ENCODE measurements at regions not wholly inside any gene's neighbourhood (a gene's known extent, or its start where the extent isn't known, plus 50 kb on each side); places are given as distances from the start of the nearest gene placed in this dataset.

DNA sequence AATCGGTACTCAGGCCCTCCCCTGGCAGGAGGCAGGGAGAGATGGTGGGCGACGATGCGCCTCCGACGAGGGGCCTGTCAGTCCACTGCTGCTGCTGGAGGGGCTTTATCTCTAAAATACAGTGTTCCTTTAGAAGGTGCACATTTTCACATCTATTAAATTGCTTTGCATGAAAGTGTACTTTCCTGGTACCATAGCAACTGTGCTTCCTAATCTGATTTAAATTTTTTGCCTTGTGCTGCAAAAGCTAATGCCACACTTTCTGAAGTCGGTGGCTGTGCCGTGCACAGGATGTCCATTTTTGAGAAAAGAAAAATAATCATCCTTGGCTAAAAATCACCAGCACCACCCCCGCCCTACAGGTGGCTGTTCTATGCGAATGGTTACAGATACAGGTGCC lies 262.0 kb upstream of the CDH4 start:
- Histone ChIP-seq H3K9ac (ENCODE audit: low read length) (no peak overlapping the region), H3K4me1 (ENCODE audit: low read length) (no peaks in the 10 kb centered on the region), H3K27me3 (replicated peaks; ENCODE audit: insufficient read depth, low read length) (peaks cover 23% of the 10 kb centered on the region), H3K4me2 (ENCODE audit: low read depth, low read length) (no peak overlapping the region), H3K9me2 (replicated peaks; ENCODE audit: insufficient read depth, low read length) (no peaks in the 10 kb centered on the region), H3K79me2 (ENCODE audit: low read length) (no peaks in the 10 kb centered on the region), H3K27ac (ENCODE audit: low read length) (no peak overlapping the region), H3F3A (ENCODE audit: insufficient read depth, low read length) (no peaks in the 10 kb centered on the region), H3K36me3 (replicated peaks; ENCODE audit: insufficient read depth, low read length) (no peaks in the 10 kb centered on the region), H3K4me3 (ENCODE audit: low read length) (no peak overlapping the region), H2AFZ (ENCODE audit: low read length) (no peak overlapping the region), H4K20me1 (ENCODE audit: insufficient read depth, low read length) (no peaks in the 10 kb centered on the region), H3K9me3 (replicated peaks; ENCODE audit: insufficient read depth, low read length) (no peaks in the 10 kb centered on the region)
- DNase-seq, result no peak
- TF ChIP-seq EZH2 (optimal IDR thresholded peaks at IDR 0.05; ENCODE audit: low read depth, low read length) (no peak), EZH2phosphoT487 (IDR thresholded peaks at IDR 0.05; ENCODE audit: low read length) (no peak)
- TF ChIP-seq, protein P1, sequence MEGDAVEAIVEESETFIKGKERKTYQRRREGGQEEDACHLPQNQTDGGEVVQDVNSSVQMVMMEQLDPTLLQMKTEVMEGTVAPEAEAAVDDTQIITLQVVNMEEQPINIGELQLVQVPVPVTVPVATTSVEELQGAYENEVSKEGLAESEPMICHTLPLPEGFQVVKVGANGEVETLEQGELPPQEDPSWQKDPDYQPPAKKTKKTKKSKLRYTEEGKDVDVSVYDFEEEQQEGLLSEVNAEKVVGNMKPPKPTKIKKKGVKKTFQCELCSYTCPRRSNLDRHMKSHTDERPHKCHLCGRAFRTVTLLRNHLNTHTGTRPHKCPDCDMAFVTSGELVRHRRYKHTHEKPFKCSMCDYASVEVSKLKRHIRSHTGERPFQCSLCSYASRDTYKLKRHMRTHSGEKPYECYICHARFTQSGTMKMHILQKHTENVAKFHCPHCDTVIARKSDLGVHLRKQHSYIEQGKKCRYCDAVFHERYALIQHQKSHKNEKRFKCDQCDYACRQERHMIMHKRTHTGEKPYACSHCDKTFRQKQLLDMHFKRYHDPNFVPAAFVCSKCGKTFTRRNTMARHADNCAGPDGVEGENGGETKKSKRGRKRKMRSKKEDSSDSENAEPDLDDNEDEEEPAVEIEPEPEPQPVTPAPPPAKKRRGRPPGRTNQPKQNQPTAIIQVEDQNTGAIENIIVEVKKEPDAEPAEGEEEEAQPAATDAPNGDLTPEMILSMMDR (IDR thresholded peaks at IDR 0.05; ENCODE audit: low read length), result no peak

DNA sequence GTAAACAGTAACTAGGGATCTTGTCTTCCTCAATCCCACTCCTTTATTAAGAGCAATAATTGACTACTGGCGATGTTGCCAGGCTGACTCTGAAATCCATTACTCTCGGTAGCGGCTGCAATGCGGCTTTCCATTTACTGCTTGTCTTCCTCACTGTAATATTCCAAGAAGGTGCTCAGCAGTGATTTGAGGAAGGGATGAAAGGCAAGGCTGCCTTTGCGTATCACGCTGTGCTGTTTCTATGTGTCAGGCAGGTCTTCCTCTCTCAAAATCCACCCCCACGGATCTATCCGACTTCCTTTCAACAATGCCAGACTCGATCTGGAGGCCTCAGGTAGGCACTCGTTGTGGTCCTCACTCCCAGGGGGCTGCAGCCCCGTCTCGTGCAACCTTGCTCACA lies 261.4 kb upstream of the CDH4 start:
- no peaks in the 10 kb centered on the region for H3K9me3 ChIP-seq (replicated peaks; ENCODE audit: insufficient read depth, low read length)
- H3F3A ChIP-seq (ENCODE audit: insufficient read depth, low read length), result no peaks in the 10 kb centered on the region
- peaks cover 23% of the 10 kb centered on the region for H3K27me3 ChIP-seq (replicated peaks; ENCODE audit: insufficient read depth, low read length)
- no peak for TF ChIP-seq EZH2 (optimal IDR thresholded peaks at IDR 0.05; ENCODE audit: low read depth, low read length)
- no peak for TF ChIP-seq EZH2phosphoT487 (IDR thresholded peaks at IDR 0.05; ENCODE audit: low read length)
- TF ChIP-seq, protein P1 (IDR thresholded peaks at IDR 0.05; ENCODE audit: low read length), result no peak
- no peaks in the 10 kb centered on the region for H3K36me3 ChIP-seq (replicated peaks; ENCODE audit: insufficient read depth, low read length)
- no peaks in the 10 kb centered on the region for H3K79me2 ChIP-seq (ENCODE audit: low read length)
- no peak overlapping the region for H2AFZ ChIP-seq (ENCODE audit: low read length)
- DNase-seq, result no peak
- no peak overlapping the region for H3K27ac ChIP-seq (ENCODE audit: low read length)
- H3K9me2 ChIP-seq (replicated peaks; ENCODE audit: insufficient read depth, low read length), result no peaks in the 10 kb centered on the region
- no peaks in the 10 kb centered on the region for H3K4me1 ChIP-seq (ENCODE audit: low read length)
- no peaks in the 10 kb centered on the region for H4K20me1 ChIP-seq (ENCODE audit: insufficient read depth, low read length)
- H3K4me2 ChIP-seq (ENCODE audit: low read depth, low read length), result no peak overlapping the region
- no peak overlapping the region for H3K9ac ChIP-seq (ENCODE audit: low read length)
- no peak overlapping the region for H3K4me3 ChIP-seq (ENCODE audit: low read length)

DNA sequence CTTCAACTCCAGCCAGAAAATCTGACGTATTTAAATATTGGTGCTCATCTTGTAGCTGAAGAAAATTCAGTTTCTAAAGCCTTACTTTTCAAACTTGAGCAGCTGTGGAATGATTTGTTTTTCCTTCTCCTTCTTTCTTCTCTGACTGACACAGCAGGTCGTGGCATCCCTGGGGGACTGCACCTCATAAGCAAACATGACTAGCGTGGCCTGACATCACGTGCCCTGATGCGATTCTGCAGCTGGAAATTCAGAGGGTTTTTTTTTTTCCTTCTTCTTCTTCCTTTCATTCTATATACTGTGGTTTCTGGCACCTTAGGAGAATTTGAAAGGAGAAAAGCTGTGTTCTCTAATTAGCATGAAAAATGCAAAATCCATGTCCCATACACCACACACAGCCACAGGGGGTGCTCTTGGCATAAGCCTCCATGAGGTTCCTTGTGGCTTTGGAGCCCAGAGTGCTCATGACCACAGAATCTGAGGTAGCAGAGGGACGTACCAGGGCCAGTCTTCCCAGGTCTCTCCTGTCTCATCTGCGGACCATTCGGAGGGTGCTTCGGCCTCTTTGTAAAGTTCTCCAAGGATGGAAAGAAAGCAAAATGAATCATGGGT lies 258.5 kb upstream of the CDH4 start:
- DNase-seq, result no peak
- Histone ChIP-seq H3K4me1 (ENCODE audit: low read length) (no peaks in the 10 kb centered on the region), H4K20me1 (ENCODE audit: insufficient read depth, low read length) (no peaks in the 10 kb centered on the region), H3K4me2 (ENCODE audit: low read depth, low read length) (no peak overlapping the region), H3K27ac (ENCODE audit: low read length) (no peak overlapping the region), H3K79me2 (ENCODE audit: low read length) (no peaks in the 10 kb centered on the region), H3K9me2 (replicated peaks; ENCODE audit: insufficient read depth, low read length) (no peaks in the 10 kb centered on the region), H2AFZ (ENCODE audit: low read length) (no peak overlapping the region), H3F3A (ENCODE audit: insufficient read depth, low read length) (no peaks in the 10 kb centered on the region), H3K9me3 (replicated peaks; ENCODE audit: insufficient read depth, low read length) (no peaks in the 10 kb centered on the region), H3K4me3 (ENCODE audit: low read length) (no peak overlapping the region), H3K36me3 (replicated peaks; ENCODE audit: insufficient read depth, low read length) (no peaks in the 10 kb centered on the region), H3K9ac (ENCODE audit: low read length) (no peak overlapping the region), H3K27me3 (replicated peaks; ENCODE audit: insufficient read depth, low read length) (peaks cover 30% of the 10 kb centered on the region)
- TF ChIP-seq, protein P1 (IDR thresholded peaks at IDR 0.05; ENCODE audit: low read length), result no peak
- no peak for TF ChIP-seq EZH2phosphoT487 (IDR thresholded peaks at IDR 0.05; ENCODE audit: low read length)
- TF ChIP-seq EZH2 (optimal IDR thresholded peaks at IDR 0.05; ENCODE audit: low read depth, low read length), result no peak
